SKM-1 treated with dmso at 0.1 percent for 144 hours (cell line): ENCODE measurements at regions not wholly inside any gene's neighbourhood (a gene's known extent, or its start where the extent isn't known, plus 50 kb on each side); places are given as distances from the start of the nearest gene placed in this dataset.

Source experiments
- DNase-seq: peaks from one replicate; lab custom pipeline; 2025; ENCODE audit not compliant: unreplicated experiment; lab: John Stamatoyannopoulos, UW

DNA sequence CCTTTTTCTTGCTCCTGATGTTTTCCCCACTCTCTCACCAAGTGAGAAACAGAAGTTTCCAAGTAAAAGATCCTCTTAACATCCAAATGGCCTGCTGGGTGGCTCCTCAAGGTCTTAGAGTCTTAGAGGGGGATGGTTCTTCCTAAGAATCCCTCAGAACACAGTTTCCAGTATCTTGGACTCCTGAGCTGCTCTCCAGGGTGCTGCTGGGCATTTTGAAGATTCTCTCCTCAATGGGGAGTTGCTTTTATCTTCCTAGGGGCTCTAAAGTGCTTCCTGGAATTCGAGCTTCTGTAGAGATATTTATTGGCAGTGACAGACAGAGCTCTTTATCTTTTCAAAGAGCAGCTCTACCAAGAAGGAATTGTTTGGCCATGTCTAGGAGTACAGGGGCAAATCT lies 70.8 kb upstream of the SLC35B3 start:
- DNase-seq, result no peak

DNA sequence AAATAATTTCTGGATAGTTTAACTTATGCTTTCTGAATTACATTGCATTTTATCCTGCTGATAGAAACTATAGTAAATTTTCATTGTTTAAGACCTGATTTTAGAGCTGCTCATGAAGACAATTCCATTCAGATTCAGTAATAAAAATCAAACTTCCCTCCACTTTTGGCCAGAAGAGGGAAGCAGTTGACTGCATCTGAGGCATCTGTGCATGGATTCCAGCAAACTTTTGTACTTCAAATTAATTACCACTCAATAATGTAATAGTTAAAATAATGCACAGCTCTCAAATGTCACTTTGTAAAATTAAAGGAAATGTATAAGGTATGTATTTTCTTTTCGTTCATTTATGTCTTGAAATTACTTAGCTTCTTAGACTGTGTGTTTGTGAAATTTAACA lies 64.2 kb upstream of the SLC35B3 start:
- DNase-seq, result peak; percentile 3

DNA sequence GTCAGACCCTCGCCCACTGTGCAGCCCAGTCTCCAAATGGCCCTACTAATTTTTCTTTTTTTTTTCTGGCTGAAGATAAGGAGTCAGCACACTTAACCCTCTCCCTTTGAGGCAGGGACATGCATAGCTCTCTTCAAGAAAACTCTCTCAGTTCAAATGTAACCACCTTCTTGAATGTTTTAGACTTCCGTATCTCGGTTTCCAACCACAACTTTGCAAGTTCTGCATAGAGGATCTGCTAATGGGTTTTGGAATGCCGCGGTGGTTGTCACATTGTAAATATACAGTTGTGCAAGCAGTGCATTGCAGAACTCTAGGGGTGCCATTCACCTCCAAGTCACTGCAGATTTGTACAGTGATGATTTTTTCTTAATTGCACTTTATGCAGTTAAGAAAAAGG lies 59.4 kb upstream of the SLC35B3 start:
- DNase-seq, result peak; percentile 47

DNA sequence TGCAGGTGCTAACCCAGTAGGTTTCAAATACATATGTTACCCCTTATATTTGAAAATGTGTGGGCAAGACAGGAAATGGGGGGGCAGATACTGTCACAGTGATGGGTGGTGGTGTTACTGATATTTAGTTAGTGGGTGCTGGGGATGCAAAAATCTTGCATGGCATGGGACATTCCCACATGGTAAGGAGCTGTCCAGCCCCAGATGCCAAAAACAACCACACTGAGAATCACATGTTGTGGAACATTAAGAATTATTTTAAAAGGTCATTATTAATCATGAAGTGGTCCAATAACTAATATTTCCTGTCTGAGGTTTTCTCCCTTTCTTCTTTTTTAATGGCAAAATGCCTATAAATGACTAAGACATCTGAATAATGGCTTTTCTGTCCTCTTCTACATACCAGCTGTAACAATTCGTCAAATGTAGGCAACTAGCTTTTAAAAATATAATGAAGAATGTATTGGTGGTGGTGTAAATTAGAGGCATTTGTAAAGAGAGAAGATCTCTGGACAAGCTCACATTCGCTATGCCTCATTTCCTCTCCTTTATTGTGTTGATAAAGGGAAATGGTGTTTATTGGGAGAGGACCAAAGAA lies 57.3 kb upstream of the SLC35B3 start:
- no peak for DNase-seq
